ENCODE measurements at regions not wholly inside any gene's neighbourhood (a gene's known extent, or its start where the extent isn't known, plus 50 kb on each side); places are given as distances from the start of the nearest gene placed in this dataset.

GRCh38 chr15:36525430-36525829 lies 54.0 kb upstream of the CDIN1 start:
- Histone ChIP-seq H3K9me3 (no peaks in the 10 kb centered on the region), H3K27me3 (no peaks in the 10 kb centered on the region; the same call in 1 of the 2 replicates)
- DNase-seq, result no peak

GRCh38 chr15:36527235-36528162 lies 51.9 kb upstream of the CDIN1 start:
- Histone ChIP-seq H3K27me3 (no peaks in the 10 kb centered on the region; the same call in 1 of the 2 replicates), H3K4me3 (no peak overlapping the region), H3K36me3 (no peaks in the 10 kb centered on the region), H3K9me3 (no peaks in the 10 kb centered on the region)
- DNase-seq, result no peak

More at GRCh38 chr15:36525430-36525829, 54.0 kb upstream of the CDIN1 start:
- Histone ChIP-seq H3K4me3 (no peak overlapping the region), H3K36me3 (no peaks in the 10 kb centered on the region)

GRCh38 chr15:36529296-36530011 lies 50.0 kb upstream of the CDIN1 start:
- H3K4me3 ChIP-seq, result no peak overlapping the region
- no peaks in the 10 kb centered on the region for H3K36me3 ChIP-seq
- no peaks in the 10 kb centered on the region; the same call in 1 of the 2 replicates for H3K27me3 ChIP-seq
- no peak for DNase-seq
- no peaks in the 10 kb centered on the region for H3K9me3 ChIP-seq
